NAMALWA (cell line): ENCODE measurements at regions not wholly inside any gene's neighbourhood (a gene's known extent, or its start where the extent isn't known, plus 50 kb on each side); places are given as distances from the start of the nearest gene placed in this dataset.

ENCODE experiments used
- DNase-seq: peaks from one replicate; pipeline ENCODE4 v3.0.0-alpha.2; 2015; ENCODE audit warnings: low spot score

GRCh38 chr15:27702581-27702980, 396.5 kb downstream of the OCA2 start:
- no peak for DNase-seq

- DNase-seq: no peak
These were observed 397.2 kb downstream of the OCA2 start for GRCh38 chr15:27701956-27702355.

GRCh38 chr15:27701014-27701413, 398.1 kb downstream of the OCA2 start:
- DNase-seq: no peak

GRCh38 chr15:27699699-27700098, 399.4 kb downstream of the OCA2 start:
- DNase-seq: no peak

GRCh38 chr15:27696530-27696929, 402.6 kb downstream of the OCA2 start:
- no peak for DNase-seq

GRCh38 chr15:27695726-27696125, 403.4 kb downstream of the OCA2 start:
- DNase-seq: no peak

- no peak for DNase-seq
These were observed 404.5 kb downstream of the OCA2 start for GRCh38 chr15:27694506-27695087.

- DNase-seq: no peak
These were observed 405.8 kb downstream of the OCA2 start for GRCh38 chr15:27693280-27693679.

GRCh38 chr15:27692438-27692837, 406.7 kb downstream of the OCA2 start:
- no peak for DNase-seq

GRCh38 chr15:27690290-27690689, 408.8 kb downstream of the OCA2 start:
- no peak for DNase-seq

GRCh38 chr15:27686971-27687370, 412.1 kb downstream of the OCA2 start:
- no peak for DNase-seq

- DNase-seq: no peak
These were observed 412.7 kb downstream of the OCA2 start for GRCh38 chr15:27686369-27686768.

- no peak for DNase-seq
These were observed 413.5 kb downstream of the OCA2 start for GRCh38 chr15:27685644-27686043.

- no peak for DNase-seq
These were observed 416.0 kb downstream of the OCA2 start for GRCh38 chr15:27683121-27683520.

- peak; percentile 51 for DNase-seq
These were observed 418.1 kb downstream of the OCA2 start for GRCh38 chr15:27681038-27681437.

- no peak for DNase-seq
These were observed 419.2 kb downstream of the OCA2 start for GRCh38 chr15:27679731-27680471.

GRCh38 chr15:27679203-27679602, 419.9 kb downstream of the OCA2 start:
- no peak for DNase-seq

- DNase-seq: no peak
These were observed 421.2 kb downstream of the OCA2 start for GRCh38 chr15:27677951-27678350.

- no peak for DNase-seq
These were observed 422.5 kb downstream of the OCA2 start for GRCh38 chr15:27676647-27677046.

- DNase-seq: no peak
These were observed 423.5 kb downstream of the OCA2 start for GRCh38 chr15:27675571-27675970.

- no peak for DNase-seq
These were observed 424.3 kb downstream of the OCA2 start for GRCh38 chr15:27674826-27675225.

- DNase-seq: no peak
These were observed 425.2 kb downstream of the OCA2 start for GRCh38 chr15:27673766-27674445.

- DNase-seq: no peak
These were observed 426.6 kb downstream of the OCA2 start for GRCh38 chr15:27672537-27672936.
